Nephron progenitor cell (in vitro differentiated cells): ENCODE measurements at regions not wholly inside any gene's neighbourhood (a gene's known extent, or its start where the extent isn't known, plus 50 kb on each side); places are given as distances from the start of the nearest gene placed in this dataset.
"Not testable (repeated sequence)": the region's sequence is repeated elsewhere in the genome, so short reads cannot be mapped to it uniquely, and the experiment has no call there.

Source experiments
- DNase-seq: peaks from one replicate; pipeline ENCODE4 v3.0.0; 2021
- H3K27ac Mint-ChIP-seq: 2 replicates; pipeline ENCODE4 v1.8.0; 2021; ENCODE audit warnings: mild to moderate bottlenecking, moderate library complexity, mixed read lengths
- H3K27me3 Mint-ChIP-seq: 2 replicates; pipeline ENCODE4 v1.8.0; 2021; ENCODE audit warnings: mild to moderate bottlenecking, low read depth, mixed read lengths; ENCODE audit not compliant: poor library complexity
- H3K36me3 Mint-ChIP-seq: 2 replicates; pipeline ENCODE4 v1.8.0; 2021; ENCODE audit warnings: low read depth, mixed read lengths
- H3K4me1 Mint-ChIP-seq: 2 replicates; pipeline ENCODE4 v1.8.0; 2021; ENCODE audit warnings: mixed read lengths
- H3K4me3 Mint-ChIP-seq: 2 replicates; pipeline ENCODE4 v1.8.0; 2021; ENCODE audit warnings: mild to moderate bottlenecking, moderate library complexity, mixed read lengths
- H3K9me3 Mint-ChIP-seq: 2 replicates; pipeline ENCODE4 v1.8.0; 2021; ENCODE audit warnings: mild to moderate bottlenecking, moderate library complexity, mixed read lengths
- TF ChIP-seq, protein P1 (sequence below): fragments of 200-600 bp; sonication (generic); IDR thresholded peaks from 2 replicates; pipeline ENCODE4 v1.5.0; 2021; ENCODE audit warnings: antibody characterized with exemption

DNA sequence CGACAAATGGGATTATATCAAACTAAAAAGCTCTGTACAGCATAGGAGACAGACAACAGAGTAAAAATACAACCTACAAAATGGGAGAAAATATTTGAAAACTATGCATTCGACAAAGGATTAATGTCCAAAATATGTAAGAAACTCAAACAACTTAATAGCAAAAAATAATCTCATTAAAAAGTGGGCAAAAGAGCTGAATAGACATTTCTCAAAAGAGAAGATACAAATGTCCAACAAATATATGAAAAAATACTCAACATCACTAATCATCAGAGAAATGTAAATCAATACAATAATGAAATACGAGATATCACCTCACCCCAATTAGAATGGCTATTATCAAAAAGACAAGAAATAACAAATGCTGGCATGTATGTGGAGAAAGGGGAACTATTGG, 272.9 kb downstream of the KLHL13 start:
- peaks cover 2% of the 10 kb centered on the region for H3K27me3 Mint-ChIP-seq
- TF ChIP-seq, protein P1, sequence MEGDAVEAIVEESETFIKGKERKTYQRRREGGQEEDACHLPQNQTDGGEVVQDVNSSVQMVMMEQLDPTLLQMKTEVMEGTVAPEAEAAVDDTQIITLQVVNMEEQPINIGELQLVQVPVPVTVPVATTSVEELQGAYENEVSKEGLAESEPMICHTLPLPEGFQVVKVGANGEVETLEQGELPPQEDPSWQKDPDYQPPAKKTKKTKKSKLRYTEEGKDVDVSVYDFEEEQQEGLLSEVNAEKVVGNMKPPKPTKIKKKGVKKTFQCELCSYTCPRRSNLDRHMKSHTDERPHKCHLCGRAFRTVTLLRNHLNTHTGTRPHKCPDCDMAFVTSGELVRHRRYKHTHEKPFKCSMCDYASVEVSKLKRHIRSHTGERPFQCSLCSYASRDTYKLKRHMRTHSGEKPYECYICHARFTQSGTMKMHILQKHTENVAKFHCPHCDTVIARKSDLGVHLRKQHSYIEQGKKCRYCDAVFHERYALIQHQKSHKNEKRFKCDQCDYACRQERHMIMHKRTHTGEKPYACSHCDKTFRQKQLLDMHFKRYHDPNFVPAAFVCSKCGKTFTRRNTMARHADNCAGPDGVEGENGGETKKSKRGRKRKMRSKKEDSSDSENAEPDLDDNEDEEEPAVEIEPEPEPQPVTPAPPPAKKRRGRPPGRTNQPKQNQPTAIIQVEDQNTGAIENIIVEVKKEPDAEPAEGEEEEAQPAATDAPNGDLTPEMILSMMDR = no peak
- no peaks in the 10 kb centered on the region for H3K4me1 Mint-ChIP-seq
- no peak overlapping the region for H3K4me3 Mint-ChIP-seq
- peaks cover 26% of the 10 kb centered on the region for H3K9me3 Mint-ChIP-seq
- H3K36me3 Mint-ChIP-seq = no peaks in the 10 kb centered on the region
- no peak for DNase-seq
- H3K27ac Mint-ChIP-seq = no peak overlapping the region

DNA sequence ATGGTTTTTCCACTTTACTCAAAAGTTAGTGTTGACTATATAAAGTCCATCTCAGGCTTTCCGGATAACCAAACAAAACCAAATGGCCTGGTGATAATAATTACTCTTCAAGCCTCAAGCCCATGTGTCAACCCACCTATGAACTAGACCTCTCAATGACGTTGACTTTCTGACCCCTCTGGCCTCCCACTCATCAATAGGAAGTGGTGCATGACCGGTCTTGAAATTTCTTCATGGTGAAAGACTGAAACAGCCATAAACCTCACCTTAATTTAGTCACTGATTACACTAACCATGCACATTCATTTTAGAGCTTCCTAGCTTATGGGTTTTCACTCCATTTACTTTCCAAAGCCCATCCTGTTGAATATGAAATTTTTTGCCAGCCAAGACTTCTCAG, 276.0 kb downstream of the KLHL13 start:
- H3K9me3 Mint-ChIP-seq = peaks cover 43% of the 10 kb centered on the region
- DNase-seq = no peak
- H3K4me3 Mint-ChIP-seq = no peak overlapping the region
- peaks cover 2% of the 10 kb centered on the region for H3K27me3 Mint-ChIP-seq
- TF ChIP-seq, protein P1 = no peak
- H3K4me1 Mint-ChIP-seq = no peaks in the 10 kb centered on the region
- H3K36me3 Mint-ChIP-seq = no peaks in the 10 kb centered on the region
- no peak overlapping the region for H3K27ac Mint-ChIP-seq

DNA sequence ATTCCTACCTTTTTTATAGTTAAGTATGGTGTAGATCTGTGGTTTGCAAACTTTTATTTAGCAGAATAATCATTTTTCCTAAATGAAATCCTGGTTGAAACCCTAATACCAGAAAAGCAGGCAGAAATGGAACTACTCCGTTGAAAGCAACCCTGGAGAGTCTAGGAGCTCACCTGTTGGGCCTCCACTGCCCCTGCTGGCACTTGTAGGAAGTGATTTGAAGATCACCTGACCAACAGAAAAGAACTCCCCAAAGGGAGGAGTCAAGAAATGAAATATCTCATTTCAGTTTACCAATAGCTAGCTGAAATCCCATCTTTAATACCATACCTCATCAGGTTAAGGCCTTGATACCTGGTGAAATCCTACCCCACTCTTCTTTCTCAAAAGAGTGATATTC, 277.1 kb downstream of the KLHL13 start:
- Mint-ChIP-seq H3K4me3 (no peak overlapping the region), H3K27me3 (peaks cover 4% of the 10 kb centered on the region), H3K4me1 (peaks cover 5% of the 10 kb centered on the region), H3K9me3 (peaks cover 47% of the 10 kb centered on the region), H3K27ac (no peak overlapping the region), H3K36me3 (no peaks in the 10 kb centered on the region)
- TF ChIP-seq, protein P1 = no peak
- DNase-seq = no peak

DNA sequence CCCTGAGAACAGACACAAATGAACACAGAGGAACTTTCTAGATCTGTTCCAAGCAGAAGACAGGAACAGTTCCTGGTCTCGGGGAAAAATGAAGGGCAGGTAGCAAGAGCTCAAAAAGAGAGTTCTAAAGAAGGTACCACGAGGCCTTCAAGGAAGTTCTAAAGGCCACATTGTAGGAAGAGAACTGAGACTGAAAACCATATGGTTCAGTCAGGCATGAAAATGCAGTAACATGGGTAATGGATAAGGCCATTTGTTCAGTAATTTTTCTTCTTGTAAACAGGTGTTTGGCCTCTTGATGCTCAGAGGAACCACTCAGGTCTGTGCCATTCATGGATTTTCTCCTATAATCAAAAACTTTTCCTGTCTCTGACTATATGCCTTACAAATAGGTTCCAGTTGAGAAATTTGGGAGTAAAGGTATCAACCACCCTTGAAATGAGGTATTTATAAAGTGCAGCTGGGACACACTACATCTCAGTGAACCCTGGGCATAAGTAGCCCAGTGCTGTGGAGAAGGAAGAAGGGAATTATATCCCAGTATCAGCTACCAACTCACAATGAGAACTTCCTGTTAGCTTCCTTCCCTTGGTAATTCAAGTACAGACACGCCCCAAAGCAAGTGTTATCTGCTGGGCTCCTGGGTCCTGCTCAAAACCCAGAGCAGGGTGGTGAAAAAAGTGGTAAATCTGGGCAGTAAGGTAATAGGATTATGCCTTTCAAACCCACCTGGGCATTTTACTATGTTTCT, 277.9 kb downstream of the KLHL13 start:
- peaks cover 5% of the 10 kb centered on the region for H3K4me1 Mint-ChIP-seq
- no peaks in the 10 kb centered on the region for H3K36me3 Mint-ChIP-seq
- peaks cover 54% of the 10 kb centered on the region for H3K9me3 Mint-ChIP-seq
- H3K27ac Mint-ChIP-seq = no peak overlapping the region
- H3K27me3 Mint-ChIP-seq = peaks cover 4% of the 10 kb centered on the region
- DNase-seq = no peak
- H3K4me3 Mint-ChIP-seq = no peak overlapping the region
- TF ChIP-seq, protein P1 = no peak

DNA sequence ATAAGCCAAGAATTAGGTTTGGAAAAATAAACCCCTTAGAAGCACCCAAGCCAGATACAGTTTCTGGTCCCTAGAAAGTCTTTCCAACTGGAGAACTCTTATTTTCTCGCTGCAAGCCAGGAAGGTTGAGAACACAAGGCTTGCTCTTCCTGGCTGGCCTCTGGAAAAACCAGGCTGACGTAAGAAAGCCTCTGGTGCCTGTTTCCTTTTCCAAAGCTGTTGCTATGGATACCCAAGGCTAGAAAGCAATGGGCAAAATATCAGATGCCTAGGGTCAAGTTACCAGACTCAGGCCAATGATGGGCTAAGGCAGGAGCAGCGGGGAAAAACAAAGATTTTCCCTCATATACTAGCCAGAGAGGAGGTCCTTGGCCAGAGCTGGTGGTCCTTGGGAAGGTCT, 281.6 kb downstream of the KLHL13 start:
- Mint-ChIP-seq H3K4me3 (no peak overlapping the region), H3K36me3 (no peaks in the 10 kb centered on the region), H3K9me3 (peaks cover 57% of the 10 kb centered on the region), H3K27ac (no peak overlapping the region), H3K27me3 (peaks cover 4% of the 10 kb centered on the region), H3K4me1 (peaks cover 5% of the 10 kb centered on the region)
- TF ChIP-seq, protein P1 = no peak
- DNase-seq = no peak

DNA sequence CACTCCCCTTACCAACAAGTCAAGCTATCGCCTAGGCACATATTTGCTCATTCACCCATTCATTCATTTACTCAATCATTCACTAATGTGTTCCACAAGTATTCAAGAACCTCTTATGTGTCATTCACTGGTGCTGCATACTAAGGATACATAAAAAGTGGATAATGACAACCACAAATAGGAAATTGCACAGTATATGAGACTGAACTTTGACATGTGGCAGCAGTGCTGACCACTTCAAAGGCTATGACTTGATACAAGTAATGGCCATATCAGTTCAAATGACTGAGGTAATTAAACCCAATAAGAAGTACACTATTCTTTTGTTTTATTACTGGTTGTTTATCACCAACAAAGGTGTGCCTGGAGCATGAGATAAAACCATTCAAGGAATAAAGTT, 282.5 kb downstream of the KLHL13 start:
- H3K9me3 Mint-ChIP-seq = peaks cover 57% of the 10 kb centered on the region
- H3K27me3 Mint-ChIP-seq = peaks cover 4% of the 10 kb centered on the region
- H3K4me1 Mint-ChIP-seq = peaks cover 5% of the 10 kb centered on the region
- no peaks in the 10 kb centered on the region for H3K36me3 Mint-ChIP-seq
- no peak overlapping the region for H3K4me3 Mint-ChIP-seq
- DNase-seq = no peak
- TF ChIP-seq, protein P1 = no peak
- no peak overlapping the region for H3K27ac Mint-ChIP-seq

DNA sequence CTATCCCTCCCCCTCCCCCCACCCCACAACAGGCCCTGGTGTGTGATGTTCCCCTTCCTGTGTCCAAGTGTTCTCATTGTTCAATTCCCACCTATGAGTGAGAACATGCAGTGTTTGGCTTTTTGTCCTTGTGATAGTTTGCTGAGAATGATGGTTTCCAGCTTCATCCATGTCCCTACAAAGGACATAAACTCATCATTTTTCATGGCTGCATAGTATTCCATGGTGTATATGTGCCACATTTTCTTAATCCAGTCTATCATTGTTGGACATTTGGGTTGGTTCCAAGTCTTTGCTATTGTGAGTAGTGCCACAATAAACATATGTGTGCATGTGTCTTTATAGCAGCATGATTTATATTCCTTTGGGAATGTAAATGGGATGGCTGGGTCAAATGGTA, 295.1 kb downstream of the KLHL13 start:
- peaks cover 45% of the 10 kb centered on the region for H3K9me3 Mint-ChIP-seq
- H3K36me3 Mint-ChIP-seq = not testable (repeated sequence)

More for the DNA sequence above, 295.1 kb downstream of the KLHL13 start:
- not testable (repeated sequence) for H3K4me3 Mint-ChIP-seq, H3K27ac Mint-ChIP-seq, H3K4me1 Mint-ChIP-seq, H3K27me3 Mint-ChIP-seq, DNase-seq
